Daoy (cell line): ENCODE measurements at regions not wholly inside any gene's neighbourhood (a gene's known extent, or its start where the extent isn't known, plus 50 kb on each side); places are given as distances from the start of the nearest gene placed in this dataset.
"Not testable (repeated sequence)": the region's sequence is repeated elsewhere in the genome, so short reads cannot be mapped to it uniquely, and the experiment has no call there.

Experiments used
- DNase-seq: peaks from one replicate; pipeline ENCODE4 v3.0.0-alpha.2; 2015; ENCODE audit warnings: low read depth

DNA sequence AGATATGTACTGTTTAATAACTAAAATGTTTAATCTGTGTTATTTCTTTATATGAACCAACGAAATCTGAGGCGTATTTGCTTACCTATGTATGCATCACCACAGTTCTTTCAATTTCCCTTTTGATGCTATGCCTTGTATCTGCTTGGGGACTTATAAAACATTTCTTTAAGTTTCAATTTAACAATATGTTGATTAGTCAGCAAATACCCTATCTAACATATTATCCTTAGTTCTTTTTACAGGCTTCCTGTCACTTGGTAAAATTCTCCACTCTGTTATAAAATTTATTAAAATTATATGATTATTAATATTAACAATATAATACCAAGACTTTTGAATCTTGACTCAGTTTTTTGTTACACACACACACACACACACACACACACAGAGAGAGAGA lies 174.3 kb downstream of the CPS1 start:
- no peak for DNase-seq

DNA sequence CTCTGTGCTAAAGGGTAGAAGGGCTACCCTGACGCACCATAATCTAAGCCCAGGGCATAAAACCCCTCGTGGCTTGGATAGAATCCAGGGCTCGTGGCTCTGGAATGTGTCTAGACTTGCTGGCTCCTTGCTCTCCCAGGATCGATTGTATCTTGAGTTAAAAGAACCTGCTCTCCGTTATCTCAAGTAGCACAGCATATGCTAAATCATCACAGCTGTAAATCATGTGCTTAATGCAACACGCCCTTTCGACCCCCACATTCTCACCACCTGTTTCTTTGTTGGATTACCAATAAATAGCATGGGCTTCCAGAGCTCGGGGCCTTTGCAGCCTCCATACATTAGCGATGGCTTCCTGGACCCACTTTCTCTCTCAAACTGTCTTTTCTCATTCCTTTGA lies 190.4 kb downstream of the CPS1 start:
- not testable (repeated sequence) for DNase-seq

DNA sequence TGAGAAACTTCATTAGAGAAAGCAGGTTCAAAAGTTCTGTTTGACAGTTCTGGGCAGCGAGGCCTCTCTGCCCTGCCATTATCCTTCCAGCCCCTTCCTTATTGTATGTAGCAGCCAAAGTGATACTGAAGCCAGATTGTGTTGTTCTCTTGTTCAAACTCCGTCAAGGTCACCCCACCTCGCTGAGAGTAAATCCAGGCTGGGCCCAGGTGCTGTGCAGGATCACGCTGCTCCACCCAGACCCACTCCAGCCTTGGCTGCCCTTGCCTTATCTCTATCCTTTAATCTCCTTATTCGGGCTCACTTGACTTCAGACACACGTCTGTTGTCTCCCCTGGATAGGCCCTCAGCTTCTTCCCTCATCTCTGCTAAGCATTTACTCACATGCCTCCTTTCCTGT lies 196.1 kb downstream of the CPS1 start:
- no peak for DNase-seq

DNA sequence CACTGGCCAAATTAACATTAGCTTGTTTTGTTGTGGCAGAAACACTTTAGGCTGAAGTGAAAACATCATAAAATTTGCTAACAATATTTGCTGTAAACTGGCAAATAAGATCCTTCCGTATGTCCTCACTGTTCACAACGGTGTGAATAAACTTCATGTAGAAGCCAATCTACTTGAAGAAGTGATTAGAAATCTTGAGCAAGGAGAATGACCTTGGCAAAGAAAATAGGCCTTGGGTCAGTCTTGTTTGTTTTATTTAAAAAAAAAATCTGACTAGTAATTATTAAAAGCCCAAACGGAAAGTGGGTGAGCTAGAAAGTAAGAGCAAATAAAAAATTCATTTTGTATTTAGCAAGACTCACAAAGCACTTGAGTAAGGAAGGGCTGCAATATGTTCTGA lies 197.0 kb downstream of the CPS1 start:
- no peak for DNase-seq

DNA sequence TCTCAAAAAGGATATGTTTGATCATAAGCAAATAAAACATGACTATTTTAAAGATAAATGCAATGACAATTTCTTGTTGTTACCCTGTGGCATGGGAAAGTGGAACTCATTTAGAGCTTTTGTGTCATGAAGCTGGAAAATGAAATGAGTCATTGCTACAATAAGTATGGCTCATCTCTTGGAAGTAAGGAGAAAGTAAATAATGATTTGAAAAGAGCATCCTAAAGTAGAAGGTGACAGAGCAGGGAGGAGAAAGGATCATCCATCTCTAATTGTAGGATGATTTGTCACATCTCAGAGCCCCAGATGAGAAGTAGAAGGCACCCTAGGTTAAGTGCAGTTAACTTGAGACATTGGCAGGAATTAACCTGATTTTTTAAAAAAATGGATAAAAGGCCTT lies 200.5 kb downstream of the CPS1 start:
- DNase-seq: peak; percentile 7

DNA sequence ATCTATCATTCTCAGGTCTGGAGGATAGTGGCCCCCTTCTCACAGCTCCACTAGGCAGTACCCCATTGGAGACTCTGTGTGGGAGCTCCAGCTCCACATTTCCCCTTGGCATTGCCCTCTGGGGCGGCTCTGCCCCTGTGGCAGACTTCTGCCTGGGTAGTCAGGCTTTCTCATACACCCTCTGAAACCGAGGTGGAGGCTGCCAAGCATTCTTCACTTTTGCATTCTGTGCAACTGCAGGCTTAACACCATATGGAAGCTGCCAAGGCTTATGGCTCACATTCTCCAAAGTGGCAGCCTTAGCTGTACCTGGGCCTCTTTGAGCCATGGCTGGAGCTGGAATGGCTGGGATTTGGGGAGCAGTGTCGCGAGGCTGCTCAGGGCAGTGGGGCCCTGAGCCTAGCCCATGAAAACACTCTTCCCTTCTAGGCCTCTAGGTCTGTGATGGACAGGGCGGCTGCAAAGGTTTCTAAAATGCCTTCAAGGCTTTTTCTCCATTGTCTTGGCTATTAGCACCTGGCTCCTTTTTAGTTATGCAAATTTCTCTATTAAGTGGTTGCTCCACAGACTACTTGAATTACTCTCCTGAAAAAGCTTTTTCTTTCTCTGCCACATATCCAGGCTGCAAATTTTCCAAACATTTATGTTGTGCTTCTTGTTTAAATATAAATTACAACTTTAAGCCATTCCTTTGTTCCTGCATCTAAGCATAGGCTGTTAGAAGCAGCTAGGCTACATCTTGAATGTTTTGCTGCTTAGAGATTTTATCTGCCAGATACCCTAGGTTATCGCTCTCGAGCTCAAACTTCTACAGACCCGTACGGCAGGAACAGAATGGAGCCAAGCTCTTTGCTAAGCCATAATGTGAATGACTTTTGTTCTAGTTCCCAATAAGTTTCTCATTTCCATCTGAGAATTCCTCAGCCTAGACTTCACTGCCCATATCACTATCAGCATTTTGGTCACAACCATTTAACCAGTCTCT lies 206.5 kb downstream of the CPS1 start:
- no peak for DNase-seq

DNA sequence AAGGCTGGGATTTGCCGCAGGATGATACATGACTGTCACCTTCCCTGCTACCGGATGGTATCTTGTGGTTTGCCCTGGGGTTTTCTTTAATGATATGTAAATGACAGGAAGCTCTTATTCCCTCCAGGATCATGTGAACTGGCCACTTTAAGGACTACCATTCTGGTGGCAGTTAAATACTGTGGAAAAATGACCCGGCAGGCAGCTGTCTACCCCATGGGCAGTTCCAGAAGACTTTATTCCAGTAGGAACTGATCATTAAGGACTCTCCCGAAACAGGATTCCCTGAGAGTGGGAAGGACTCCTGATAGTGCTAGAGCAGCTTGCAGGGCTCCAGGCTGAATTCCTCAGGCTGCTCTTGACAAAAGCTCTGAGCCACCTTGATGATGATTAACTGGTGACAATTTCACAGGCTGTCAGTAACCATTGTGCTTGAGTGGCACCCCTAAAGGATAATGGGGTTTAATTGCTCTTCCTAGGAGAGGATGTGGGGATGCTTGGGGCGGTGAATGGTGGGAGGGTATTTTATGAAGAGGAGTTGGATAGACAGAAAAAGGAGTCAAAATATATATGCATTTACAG lies 212.0 kb downstream of the CPS1 start:
- DNase-seq: no peak

DNA sequence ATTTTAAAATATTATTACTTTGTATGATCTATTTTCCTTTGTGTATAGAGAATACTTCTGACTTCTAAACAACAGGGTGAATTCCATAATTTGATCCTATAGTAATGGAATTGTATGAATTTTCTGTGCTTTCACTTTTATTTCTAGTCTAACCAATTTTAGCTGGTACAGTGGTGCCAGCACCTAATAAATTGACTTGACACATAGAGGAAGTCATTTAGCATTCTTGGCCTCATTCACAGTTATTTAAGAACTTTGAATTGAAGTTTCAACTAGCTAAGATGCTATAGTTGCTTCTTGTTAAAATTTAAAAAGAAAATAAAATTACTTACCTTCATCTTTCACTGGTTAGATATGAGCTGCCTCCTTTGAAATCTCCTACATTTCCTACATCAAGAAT lies 220.4 kb downstream of the CPS1 start:
- no peak for DNase-seq

DNA sequence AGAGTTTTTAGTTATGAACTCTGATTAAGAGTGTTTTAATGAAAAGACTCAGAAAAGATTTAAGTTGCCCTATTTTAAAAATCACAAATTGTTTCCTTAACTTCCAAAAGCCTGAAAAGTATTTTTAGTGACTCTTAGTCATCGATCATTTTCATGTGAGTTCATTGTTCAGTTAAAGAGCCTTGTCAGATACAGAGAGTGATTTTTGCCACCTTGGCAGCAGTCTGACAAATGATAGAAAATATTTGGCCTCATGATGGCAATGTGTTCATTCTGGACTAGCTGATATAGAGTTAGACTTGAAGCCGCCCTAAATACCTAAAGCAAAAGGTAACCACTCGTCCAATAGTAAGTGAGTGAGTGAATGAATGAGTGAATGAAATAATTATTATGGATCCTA lies 225.8 kb downstream of the CPS1 start:
- no peak for DNase-seq

DNA sequence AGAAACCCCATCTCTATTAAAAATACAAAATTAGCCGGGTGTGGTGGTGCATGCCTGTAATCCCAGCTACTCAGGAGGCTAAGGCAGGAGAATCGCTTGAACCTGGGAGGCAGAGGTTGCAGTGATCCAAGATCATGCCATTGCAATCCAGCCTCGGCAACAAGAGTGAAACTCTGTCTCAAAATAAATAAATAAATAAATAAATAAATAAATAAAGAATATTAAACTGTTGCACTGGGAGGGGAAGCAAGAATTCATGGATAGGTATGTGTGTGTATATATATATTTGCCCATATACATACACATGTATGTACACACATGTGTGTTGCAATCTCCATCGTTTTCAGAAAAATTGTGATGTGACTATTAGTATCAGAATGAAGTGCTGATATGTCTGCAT lies 231.4 kb downstream of the CPS1 start:
- DNase-seq: not testable (repeated sequence)

DNA sequence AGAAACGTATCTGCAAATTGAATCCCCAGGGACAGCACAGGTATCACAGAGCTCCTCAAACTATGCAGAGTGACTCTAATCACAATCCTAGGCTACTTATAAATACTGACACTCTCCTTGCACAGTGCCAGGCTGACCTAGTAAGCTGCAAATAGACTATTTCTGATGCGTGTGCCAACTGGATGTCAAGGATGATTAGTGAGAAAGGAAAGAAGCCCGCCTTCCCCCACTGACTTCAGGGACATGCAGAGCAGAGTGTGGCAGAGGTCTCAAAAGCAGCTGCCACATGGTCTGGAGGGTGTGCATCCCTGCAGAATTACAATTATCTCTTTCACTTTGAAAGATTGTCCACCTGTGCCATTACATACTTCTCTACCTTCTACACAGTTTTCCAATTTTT lies 235.6 kb downstream of the CPS1 start:
- no peak for DNase-seq

DNA sequence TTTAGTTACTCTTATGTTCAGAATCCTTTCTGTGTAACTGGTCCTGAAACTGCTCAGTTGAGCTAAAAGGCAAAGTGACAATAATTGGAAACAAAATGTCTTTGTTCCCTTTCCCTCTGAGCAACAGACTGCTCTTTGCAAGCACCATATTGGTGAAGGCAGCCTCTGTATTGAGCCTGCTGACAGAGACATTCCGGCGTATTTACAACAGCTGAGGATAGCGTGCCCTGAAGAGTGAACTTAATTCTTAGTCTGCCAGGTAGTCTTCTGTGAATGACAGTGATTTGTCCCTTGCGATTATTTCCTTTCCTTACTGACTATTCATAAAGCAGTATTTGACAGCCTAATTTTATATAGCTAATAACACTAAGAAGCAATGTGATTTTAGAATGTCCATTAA lies 239.1 kb downstream of the CPS1 start:
- no peak for DNase-seq

DNA sequence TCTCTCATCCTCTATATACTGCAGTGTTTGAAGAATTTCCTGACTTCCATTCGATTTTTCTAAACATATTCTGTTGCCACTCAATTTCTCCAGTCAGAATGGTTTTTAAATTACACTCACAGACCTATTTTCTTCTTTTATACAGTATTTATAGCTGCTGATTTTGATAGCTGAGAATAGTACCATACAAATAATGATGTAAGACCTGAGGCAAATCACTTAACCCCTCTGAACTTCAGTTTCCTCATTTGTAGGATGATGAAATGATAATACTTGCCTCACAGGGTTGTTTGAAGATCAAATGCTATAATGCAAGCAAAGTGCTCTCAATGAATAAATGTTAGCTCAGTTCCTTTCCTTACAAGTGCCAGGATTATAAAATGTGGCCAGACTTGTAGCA lies 241.8 kb downstream of the CPS1 start:
- no peak for DNase-seq

DNA sequence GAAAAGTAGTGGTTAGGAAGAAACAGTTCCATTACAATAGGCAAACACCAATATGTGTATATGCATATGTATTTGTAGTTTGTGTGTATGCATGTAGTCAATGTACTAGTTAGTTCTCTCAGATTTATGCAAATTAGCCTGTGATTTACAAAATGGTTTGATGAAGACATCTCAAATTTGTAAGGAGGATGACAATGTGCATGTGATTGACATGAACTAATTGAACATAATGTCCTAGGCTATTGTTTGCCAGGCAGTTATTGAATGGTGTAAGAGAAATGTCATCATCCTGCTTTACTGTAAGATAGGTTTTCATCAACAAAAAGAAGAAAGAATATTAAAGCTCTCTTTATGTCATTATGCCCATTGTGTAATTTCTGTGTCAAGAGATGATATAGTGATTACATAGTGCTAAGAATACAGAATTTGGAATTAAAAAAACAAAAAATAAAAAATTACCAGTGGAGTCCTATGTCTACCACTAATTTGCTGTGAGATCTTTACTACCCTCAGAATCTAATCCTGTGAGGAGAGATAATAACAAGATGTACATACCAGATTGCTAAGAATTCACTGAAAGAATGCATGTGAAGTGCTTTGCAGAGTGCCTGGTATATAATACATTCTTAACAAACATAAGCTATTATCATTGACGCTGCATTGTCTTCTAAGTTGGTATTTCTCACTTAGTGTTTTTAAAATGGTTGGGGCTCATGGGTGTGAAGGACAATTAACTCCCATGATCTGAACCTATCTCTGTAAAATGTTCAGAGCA lies 258.0 kb downstream of the CPS1 start:
- no peak for DNase-seq

DNA sequence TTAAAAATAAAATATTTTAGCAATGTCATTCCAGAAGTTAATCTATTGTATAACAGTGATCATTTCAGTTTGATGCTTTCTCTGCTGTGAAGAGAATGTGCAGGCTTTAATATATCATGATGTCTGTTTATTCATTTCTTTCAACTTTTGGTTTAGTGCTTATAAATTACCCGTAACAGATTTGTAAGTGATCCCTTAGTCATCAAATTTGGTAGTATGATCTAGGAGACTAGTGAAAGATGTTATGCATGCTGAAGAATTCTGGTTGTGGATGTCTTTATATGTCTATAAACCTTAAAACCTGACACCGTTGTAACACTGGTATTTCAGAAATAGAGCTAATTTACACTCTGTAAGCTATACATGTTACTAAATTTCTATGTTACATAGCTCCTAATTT lies 260.4 kb downstream of the CPS1 start:
- DNase-seq: no peak

DNA sequence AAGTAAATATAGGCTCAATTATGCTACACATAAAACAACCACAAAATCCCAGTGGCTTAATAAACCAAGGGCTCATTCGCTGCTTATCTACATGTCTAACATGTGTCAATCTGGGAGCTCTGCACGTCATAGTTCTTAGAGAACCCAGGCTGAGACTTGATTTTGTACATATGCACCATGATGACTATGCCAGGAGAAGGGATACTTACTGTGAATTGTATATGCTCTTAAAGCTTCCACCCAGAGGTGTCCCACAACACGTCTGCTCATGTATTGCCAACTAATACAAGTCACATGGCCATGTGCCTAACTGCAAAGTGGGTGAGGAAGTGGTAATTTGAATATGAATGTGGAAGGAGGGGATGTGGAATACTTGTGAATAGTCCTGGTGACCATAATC lies 262.1 kb downstream of the CPS1 start:
- DNase-seq: peak; percentile 6

DNA sequence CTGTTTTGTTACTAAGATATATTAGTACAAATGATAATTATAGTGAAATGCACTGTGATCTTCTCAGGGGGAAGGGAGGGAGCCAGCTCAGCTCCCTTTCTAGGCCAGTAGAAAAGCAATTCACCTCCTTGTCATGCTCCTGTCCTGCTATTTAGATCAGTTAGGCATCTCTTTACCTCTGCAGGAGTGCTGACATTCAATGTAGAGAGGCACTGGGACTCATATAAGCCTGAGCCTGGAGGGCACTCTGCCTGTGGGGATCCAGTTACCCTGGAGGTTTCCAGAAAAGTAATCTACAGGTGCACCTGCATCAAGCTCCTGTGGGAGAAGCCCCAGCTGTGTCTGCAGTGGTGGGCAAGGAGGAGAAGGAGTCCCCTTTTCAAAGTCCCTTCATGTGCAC lies 277.0 kb downstream of the CPS1 start:
- DNase-seq: no peak

DNA sequence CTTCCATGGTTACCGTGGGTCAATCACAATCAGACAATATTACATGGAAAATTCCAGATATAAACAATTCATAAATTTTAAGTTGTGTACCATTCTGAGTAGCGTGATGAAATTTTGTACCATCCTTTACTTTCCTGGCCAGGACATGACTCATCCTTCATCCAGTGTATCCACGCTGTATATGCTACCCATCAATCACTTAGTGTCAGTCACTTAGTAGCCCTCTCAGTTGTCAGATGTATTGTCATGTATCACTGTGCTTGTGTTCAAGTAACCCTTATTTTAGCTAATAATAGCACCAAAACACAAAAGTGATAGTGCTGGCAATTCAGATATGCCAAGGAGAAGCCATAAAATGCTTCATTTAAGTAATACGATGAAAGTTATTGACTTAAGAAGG lies 282.6 kb downstream of the CPS1 start:
- DNase-seq: no peak

DNA sequence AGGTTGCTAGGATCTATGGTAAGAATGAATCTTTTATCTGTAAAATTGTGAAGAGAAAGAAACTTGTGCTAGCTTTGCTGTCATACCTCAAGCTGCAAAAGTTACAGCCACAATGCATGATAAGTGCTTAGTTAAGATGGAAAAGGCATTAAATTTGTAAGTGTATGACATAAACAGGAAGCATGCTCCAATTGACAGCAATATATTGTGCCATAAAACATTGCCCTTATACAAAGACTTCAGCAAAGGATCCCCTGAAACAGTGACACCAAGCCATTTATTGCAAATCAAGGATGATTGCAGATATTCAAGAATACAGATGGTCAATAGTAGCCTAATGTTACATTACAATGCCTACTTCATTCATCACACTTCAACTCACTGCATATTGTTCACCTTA lies 283.1 kb downstream of the CPS1 start:
- no peak for DNase-seq

DNA sequence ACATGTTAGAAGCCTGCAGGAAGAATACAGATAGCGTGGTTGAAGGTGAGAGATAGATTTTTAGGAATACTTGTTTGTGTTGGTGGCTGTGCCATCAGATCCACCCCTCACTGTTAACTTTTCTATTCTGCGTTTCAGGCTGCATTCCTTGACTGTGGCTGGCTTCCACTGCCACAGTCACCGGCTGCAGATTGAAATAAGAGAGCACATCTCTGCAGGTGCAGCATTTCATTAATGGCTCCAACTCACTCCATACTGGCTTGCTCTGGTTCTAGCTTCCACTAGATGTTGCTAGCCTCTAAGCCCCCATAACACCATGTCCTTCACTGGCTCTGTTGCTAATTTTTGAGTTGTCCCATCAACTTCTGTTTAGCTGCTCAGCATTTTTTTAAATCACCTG lies 286.5 kb downstream of the CPS1 start:
- DNase-seq: no peak

DNA sequence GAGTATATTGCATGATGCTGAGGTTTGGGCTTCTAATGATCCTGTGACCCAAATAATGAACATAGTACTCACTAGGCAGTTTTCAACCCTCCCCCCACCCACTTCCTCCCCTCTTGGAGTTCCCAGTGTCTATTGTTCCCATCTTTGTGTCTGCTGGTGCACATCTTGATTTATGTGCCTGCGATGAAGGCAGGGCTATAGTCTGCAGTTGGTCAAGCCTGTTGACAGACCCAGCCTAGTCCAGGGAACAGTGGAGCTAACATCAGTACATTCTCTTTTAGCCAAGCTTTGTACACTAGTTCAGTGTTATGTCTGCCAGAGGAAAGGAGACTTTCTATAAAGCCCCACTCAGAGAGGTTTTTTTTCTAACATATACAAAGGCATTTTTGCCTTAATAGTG lies 287.6 kb downstream of the CPS1 start:
- no peak for DNase-seq

DNA sequence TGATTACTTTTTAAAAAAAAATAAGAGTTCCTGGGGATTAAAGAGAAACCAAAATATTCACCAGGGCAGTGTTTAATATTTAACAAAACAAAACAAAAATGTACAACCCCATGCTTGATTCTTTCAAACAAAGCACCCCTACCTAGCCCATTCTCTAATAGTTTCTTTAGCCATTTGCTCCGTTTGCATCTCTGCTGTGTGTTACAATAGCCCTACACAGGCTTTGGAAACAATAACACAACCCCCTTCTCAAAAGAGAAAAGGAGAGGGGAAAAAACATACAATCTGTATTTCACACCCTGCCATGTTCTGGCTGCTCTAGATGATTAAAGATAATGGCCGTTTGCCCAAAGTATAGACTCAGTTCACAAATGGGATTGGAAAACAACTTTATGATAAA lies 302.9 kb downstream of the CPS1 start:
- DNase-seq: no peak

DNA sequence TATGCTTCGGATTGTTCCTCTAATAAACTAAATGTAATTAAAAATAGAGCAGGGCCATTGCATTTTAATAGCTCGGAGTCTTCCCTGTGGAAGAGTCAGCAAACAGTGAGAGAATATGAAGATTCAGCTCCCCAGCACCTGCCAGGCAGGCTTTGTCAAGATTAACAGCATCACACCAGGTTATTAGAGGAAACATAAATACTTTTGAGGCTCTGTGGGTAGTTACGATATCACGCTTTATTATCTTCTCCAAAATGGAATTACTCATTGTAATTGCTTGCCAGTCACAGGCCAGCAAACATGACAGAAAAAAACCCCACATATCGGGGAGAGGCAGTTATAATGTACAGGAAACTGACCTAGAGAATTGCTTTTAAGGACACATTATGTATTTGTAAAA lies 303.9 kb downstream of the CPS1 start:
- no peak for DNase-seq
